HG03460 (cell line): ENCODE measurements at regions not wholly inside any gene's neighbourhood (a gene's known extent, or its start where the extent isn't known, plus 50 kb on each side); places are given as distances from the start of the nearest gene placed in this dataset.

ENCODE experiments used
- ATAC-seq: cut with Tn5 transposase; IDR thresholded peaks from one replicate; pipeline ENCODE4 v1.9.1; 2021; ENCODE audit not compliant: unreplicated experiment

DNA sequence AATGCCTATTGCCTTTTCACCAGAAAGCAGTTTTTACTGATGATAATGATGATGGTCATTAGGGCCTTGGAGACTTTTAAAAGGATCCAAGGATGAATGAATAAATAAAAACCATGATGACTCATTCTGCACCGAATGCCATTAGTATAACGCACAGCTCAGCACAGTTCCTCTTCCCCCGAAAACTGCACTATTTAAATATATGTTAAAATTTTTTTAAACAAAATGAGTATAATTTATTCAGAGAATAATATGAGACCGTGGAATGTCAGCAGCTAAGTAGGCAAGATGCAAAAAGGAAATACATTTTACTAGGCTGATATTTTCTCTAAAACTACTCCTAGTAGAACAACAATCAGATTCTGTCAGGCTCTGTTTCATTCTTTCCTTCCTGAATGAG is 83.4 kb upstream of the NANOGP8 start:
- no peak for ATAC-seq

DNA sequence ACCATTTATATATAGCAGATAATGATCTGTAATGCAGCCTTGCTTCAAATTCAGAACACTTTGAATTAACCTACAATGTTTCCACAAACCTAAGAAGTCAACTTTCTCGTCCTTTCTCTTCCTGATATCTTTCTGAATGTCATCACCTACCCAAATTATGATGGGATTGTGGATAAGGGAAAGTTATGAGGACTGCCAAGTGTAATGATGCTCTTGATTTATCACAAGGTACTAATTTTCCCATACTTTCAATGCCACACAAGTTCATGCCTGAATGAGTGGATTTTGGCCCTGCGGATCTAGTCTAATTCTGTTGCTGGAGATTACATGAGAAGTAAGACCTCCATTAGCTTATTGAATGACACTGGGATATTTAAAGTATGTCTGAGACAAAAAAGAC is 82.6 kb upstream of the NANOGP8 start:
- no peak for ATAC-seq

DNA sequence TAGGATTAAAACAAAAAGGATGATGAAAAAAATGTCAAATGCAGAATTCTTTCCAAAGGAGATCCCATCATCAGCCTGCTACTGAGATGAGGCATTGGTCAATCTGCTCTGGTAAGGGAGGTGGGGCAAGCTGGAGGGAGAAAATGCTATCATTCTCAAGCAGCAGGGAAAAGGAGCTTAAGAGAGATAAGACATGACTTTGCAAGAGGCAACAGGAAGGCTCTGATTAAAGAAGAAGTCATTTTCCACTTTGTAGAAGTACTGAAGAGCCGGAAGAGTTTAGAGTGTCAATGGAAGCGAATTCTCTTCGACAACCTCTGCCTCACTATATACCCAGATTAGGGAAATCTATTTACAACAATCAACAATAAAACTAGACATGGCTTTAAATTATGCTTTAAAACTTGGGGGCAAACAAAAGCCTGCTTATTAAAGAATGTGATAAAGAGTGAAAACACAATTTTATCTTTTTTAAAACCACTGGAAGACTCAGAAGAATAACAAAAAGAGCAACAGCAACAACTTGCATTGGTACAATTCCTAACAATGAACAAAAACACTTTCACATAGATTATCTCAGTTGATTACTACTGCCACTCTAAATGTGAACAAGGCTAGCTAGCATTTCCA is 81.8 kb upstream of the NANOGP8 start:
- no peak for ATAC-seq

DNA sequence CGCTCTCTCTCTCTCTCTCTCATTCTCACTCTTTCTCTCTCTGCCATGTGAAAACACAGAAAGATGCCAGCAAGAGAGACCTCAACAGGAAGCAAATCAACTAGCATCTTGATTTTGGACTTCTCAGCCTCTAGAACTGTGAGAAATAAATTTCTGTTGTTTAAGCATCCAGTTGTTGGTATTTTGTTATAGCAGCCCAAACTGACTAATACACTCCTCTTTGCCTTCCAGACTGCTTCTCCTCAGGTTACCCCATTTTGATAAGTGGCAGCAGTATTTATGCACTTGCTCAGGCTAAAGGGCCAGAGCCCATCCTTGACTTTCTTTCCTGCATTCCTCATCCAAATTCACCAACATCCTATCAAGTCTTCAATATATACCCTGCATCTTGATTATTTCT is 76.6 kb upstream of the NANOGP8 start:
- no peak for ATAC-seq

DNA sequence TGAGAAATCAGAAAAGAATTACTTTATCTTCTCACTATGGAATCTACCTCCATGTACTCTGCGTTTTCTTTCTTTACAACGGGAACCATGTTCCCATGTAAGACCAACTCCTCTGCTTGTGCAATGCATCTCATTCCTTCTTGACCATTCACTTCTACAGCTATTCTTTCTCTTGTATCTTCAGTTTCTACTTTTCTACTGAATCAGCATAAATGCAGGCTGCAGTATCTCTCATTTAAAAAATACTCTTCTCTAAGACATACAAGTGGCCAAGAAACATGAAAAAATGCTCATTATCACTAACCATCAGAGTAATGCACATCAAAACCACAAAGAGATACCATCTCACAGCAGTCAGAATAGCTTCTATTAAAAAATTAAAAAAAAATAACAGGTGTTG is 74.1 kb upstream of the NANOGP8 start:
- no peak for ATAC-seq

DNA sequence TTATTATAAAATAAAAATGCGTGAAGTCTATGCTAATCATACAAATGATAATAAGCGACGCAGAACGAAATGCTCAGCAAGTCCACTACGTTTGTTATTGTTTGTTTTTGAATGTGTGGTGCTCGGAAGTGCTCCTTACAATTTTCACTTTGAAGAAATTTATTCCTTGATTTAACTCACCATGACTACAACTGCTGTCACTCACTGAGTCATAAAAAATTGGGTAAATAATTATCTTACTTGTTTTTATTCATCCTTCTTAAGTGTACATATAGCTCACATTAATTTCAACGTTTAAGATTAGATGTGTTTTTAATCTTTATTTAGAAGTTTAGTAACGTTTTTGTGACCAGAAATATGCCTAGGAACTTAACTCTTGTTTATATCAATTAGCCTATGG is 66.7 kb upstream of the NANOGP8 start:
- no peak for ATAC-seq

DNA sequence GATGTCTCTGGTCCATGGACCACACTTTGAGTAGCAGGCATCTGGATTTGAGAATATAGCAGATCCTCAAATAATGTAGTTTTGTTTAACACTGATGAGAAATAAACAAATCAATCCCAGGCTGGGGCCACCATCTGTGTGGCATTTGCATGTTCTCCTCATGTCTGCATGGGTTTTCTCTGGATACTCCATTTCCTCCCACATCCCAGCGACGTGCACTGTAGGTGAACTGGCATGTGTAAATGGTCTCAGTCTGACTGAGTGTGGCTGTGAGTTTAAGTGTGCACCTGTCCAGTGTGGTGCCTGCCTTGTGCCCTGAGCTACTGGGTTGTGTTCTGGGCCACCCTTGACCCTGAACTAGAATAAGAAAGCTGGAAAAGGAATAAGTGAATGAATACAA is 66.3 kb upstream of the NANOGP8 start:
- ATAC-seq: no peak

DNA sequence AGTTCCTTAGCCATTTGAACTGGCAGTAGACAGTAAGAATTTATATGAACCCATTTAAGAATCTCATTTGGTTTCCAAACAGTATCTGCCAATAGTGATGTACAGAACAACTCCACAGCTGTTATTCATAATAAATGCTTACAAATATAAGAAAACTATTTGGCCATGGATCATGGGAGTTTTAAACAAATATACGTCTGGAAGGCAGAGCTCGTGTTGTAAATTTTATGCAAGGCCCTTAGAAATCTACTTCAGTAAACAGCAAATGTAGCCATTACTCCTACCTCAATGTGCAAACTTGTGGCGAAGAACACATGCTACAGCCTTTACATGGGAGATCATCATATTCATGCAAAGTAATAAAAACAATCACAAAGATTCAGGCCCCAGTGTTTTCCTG is 65.3 kb upstream of the NANOGP8 start:
- ATAC-seq: no peak

DNA sequence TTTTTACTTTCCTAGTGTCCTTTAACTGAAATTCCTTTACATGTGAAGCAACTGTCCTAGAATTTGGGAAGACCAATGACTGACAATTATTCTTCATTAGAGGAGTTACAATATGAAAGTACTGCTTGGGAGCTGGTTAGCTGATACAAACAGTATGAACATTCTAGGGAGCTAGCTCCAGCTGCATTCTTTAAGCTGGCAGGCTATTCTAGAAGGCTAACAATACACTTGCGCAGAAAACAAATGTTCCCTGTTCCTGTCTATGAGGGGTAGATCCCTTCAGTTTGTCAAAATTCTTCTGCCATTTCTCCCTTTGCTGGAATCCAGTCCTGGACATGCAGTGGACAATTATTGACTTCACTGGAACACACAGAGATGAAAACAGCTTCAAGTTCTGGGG is 60.2 kb upstream of the NANOGP8 start:
- no peak for ATAC-seq

DNA sequence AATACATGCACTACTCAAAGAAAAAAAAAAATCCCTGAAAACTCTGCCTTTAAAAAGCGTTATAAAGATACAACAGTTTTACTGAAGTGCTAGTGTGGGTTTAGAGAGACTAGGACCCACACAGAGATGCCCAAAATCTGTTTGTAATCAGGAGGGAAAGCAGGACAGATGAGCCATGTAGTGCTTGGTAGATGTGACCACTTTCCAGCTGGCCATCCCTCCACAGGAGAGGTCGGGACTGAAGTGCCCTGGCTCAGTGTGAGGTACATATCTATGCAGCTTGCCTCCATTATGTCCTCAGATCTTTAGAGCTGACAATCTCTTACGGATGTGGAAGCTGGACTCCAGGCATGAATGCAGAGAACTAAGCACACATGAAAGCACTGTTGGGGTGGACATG is 57.5 kb upstream of the NANOGP8 start:
- ATAC-seq: no peak

DNA sequence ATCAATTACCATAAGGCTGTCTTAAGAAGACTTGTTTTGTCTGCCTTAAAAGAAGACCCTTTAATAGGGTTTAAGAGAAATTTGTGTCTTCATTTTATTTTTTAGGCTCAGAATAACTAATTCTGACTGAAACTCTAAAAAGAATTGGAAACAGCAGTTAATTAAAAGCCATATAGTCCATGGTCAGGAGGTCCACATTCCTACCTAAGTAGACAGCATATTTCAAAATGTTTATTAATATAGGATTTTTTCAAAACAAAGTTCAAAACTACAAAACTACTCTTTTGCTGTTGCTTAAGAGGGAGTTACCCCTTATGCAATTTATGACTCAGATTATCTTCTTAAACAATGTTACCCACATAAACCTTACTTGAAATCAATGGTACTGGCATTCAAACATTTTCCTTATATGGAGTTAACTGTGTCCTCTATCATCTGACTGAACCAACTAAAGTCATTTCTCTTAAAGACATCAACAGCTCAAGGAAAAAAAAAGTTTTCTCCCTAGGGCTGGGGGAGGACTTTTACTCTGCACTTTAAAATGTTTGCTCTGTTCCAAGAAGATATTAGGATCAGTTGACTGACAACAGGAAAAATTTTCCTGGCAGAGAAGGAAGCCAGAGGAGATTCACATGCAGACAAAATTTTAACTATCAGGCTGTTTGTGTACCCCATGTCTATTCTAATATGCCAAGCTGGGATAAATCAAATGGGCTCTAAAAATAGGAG is 56.8 kb upstream of the NANOGP8 start:
- no peak for ATAC-seq

DNA sequence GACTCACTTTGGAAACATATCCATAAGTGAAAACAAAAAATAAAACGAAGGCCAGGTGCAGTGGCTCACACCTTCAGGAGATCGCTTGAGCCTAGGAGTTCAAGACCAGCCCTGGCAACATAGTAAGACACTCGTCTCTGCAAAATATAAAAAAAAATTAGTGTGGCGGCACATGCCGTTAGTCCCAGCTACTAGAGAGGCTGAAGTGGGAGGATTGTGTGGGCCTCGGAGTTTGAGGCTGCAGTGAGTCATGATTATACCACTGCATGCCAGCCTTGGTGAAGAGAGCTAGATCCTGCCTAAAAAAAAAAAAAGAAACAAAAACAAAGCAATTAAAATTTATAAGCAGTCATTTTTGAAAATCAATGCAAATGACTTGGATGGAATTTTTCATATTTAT is 54.7 kb upstream of the NANOGP8 start:
- ATAC-seq: no peak

DNA sequence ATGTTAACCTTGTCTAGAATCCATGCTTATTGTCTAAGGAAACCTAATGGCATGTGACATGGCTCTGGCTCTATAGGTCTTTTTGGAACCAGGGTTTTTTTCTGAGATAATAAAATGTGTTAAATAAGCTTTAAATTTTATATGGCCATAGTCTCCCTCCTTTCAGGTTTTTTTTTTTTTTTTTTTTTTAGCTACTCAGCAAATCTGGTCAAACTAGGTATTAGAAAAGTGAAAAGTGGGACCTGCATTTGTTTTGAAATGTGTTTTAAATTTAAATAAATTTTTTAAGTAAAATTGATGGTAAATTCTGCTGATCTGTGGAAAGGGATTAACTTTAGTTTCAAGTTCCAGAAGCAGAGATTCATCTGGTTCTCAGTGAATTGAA is 52.1 kb upstream of the NANOGP8 start:
- no peak for ATAC-seq

DNA sequence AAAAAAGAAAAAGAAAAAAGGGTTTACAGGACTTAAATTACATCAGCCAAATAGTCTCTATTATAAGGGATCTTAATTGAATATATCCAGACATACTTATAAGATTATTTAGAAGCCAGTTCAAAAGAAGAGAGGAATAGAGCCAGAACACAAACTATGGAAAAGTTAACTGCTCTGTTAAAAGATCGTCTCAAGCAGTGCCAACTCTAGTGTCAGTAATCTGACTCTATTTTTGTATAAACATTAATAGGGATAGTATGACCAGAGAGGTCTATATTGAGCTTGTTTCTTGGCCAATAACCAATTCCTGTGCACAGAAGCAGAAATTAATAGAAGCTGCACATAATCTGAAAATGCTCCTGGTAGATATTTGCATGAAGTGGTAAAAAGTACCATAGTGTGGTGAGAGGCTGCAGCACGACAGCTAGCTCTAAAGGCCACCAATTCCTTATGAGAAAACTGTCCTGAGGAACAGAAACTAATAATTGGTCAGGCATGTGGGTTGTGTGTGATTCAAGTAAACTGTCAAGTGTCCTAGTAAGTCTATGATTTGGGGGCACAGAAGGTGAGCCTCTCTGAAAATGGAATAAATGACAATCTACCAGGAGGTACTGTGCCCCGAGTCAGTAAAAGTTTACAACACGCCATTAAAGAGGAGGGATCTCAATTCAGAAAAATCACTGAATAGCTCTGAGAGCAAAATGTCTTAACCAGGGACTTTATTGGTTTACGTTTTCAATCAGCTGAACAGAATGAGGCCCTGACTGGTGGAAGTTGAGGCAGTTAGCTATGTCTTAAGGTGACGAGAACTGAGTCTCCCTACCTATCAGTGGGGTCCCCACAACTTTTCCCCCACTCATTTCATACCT is 51.5 kb upstream of the NANOGP8 start:
- peak; percentile 98 for ATAC-seq
